Stimulated activated naive CD4-positive, alpha-beta T cell treated with Interleukin-2 at 50 U/mL for 16 hours (primary cell): ENCODE measurements at regions not wholly inside any gene's neighbourhood (a gene's known extent, or its start where the extent isn't known, plus 50 kb on each side); places are given as distances from the start of the nearest gene placed in this dataset.

Source experiments
- DNase-seq: peaks from one replicate; lab custom pipeline; 2025; lab: John Stamatoyannopoulos, UW

- DNase-seq, result no peak
These were observed 136.1 kb downstream of the KCTD12 start for GRCh38 chr13:76750126-76750525.

GRCh38 chr13:76745261-76746200 is 140.7 kb downstream of the KCTD12 start:
- no peak for DNase-seq

- DNase-seq, result no peak
These were observed 144.6 kb downstream of the KCTD12 start for GRCh38 chr13:76741624-76742023.

GRCh38 chr13:76741046-76741445 is 145.2 kb downstream of the KCTD12 start:
- DNase-seq, result no peak

GRCh38 chr13:76738616-76739015 is 147.6 kb downstream of the KCTD12 start:
- no peak for DNase-seq

- no peak for DNase-seq
These were observed 148.7 kb downstream of the KCTD12 start for GRCh38 chr13:76737526-76737925.

- no peak for DNase-seq
These were observed 150.6 kb downstream of the KCTD12 start for GRCh38 chr13:76735641-76736040.

- DNase-seq, result no peak
These were observed 152.5 kb downstream of the KCTD12 start for GRCh38 chr13:76733671-76734070.

- DNase-seq, result no peak
These were observed 153.8 kb downstream of the KCTD12 start for GRCh38 chr13:76732367-76732766.

- DNase-seq, result no peak
These were observed 156.0 kb downstream of the KCTD12 start for GRCh38 chr13:76730220-76730619.

GRCh38 chr13:76729691-76730090 is 156.5 kb downstream of the KCTD12 start:
- DNase-seq, result no peak

- DNase-seq, result no peak
These were observed 160.3 kb downstream of the KCTD12 start for GRCh38 chr13:76725896-76726295.

- no peak for DNase-seq
These were observed 161.0 kb downstream of the KCTD12 start for GRCh38 chr13:76725211-76725610.

- DNase-seq, result no peak
These were observed 161.8 kb downstream of the KCTD12 start for GRCh38 chr13:76724421-76724820.

GRCh38 chr13:76723551-76724232 is 162.5 kb downstream of the KCTD12 start:
- no peak for DNase-seq

- no peak for DNase-seq
These were observed 163.4 kb downstream of the KCTD12 start for GRCh38 chr13:76722782-76723181.

- DNase-seq, result no peak
These were observed 165.4 kb downstream of the KCTD12 start for GRCh38 chr13:76720821-76721220.

GRCh38 chr13:76720416-76720815 is 165.8 kb downstream of the KCTD12 start:
- DNase-seq, result no peak

- DNase-seq, result no peak
These were observed 166.2 kb downstream of the KCTD12 start for GRCh38 chr13:76719955-76720354.

GRCh38 chr13:76717092-76717491 is 169.1 kb downstream of the KCTD12 start:
- DNase-seq, result no peak

- DNase-seq, result no peak
These were observed 170.6 kb downstream of the KCTD12 start for GRCh38 chr13:76715621-76716020.

GRCh38 chr13:76715075-76715474 is 171.1 kb downstream of the KCTD12 start:
- no peak for DNase-seq

GRCh38 chr13:76713280-76713679 is 172.9 kb downstream of the KCTD12 start:
- no peak for DNase-seq
